ENCODE measurements at regions not wholly inside any gene's neighbourhood (a gene's known extent, or its start where the extent isn't known, plus 50 kb on each side); places are given as distances from the start of the nearest gene placed in this dataset.

DNA sequence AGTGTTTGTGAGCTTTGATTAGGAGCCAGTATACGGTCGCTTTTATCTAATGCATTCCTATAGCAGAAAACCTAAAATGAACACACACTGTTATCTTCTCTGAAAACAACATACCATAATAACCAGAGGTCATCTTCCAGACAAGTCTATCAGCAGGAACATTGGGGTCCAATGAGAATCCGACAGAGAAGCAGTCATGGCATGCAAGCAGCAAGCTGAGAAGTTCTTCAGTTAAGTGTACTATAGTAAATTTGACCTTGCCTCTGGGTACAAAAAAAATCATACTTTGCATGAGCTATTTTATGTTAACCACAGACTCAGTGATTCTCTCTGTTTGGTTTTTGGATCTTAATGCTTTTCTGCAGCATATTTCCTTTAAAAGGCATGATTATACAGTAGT, 1505.1 kb downstream of the PCDH9 start:
- Mint-ChIP-seq H3K27ac (no peak overlapping the region), H3K27me3 (ENCODE audit: insufficient read depth, low read depth, poor library complexity) (no peaks in the 10 kb centered on the region), H3K36me3 (ENCODE audit: low read depth) (no peaks in the 10 kb centered on the region), H3K4me3 (no peak overlapping the region), H3K4me1 (no peaks in the 10 kb centered on the region), H3K9me3 (no peaks in the 10 kb centered on the region)
- no peak overlapping the region for H3K4me3 ChIP-seq
- H3K36me3 ChIP-seq (ENCODE audit: insufficient read depth): no peaks in the 10 kb centered on the region
- TF ChIP-seq CTCF (conservative IDR thresholded peaks at IDR 0.05; ENCODE audit: low read depth in 2 of 2) (no peak), REST (IDR thresholded peaks at IDR 0.05; ENCODE audit: unreplicated experiment) (no peak), STAT1 (IDR thresholded peaks at IDR 0.05; ENCODE audit: unreplicated experiment) (no peak), POLR2AphosphoS5 (IDR thresholded peaks at IDR 0.05; ENCODE audit: low read depth) (no peak), JUNB (IDR thresholded peaks at IDR 0.05; ENCODE audit: unreplicated experiment) (no peak), ZNF114 (CRISPR knock-in tag; IDR thresholded peaks at IDR 0.05) (no peak), CREB1 (CRISPR knock-in tag; IDR thresholded peaks at IDR 0.05; ENCODE audit: low read depth) (no peak), ZNF331 (CRISPR knock-in tag; IDR thresholded peaks at IDR 0.05; ENCODE audit: low read depth) (no peak), ZNF462 (CRISPR knock-in tag; IDR thresholded peaks at IDR 0.05) (no peak), NANOG (IDR thresholded peaks at IDR 0.05; ENCODE audit: borderline replicate concordance) (no peak), EZH2phosphoT487 (IDR thresholded peaks at IDR 0.05; ENCODE audit: unreplicated experiment) (no peak), EZH2 (IDR thresholded peaks at IDR 0.05; ENCODE audit: low read depth, unreplicated experiment) (no peak)
- TF ChIP-seq, protein P1, sequence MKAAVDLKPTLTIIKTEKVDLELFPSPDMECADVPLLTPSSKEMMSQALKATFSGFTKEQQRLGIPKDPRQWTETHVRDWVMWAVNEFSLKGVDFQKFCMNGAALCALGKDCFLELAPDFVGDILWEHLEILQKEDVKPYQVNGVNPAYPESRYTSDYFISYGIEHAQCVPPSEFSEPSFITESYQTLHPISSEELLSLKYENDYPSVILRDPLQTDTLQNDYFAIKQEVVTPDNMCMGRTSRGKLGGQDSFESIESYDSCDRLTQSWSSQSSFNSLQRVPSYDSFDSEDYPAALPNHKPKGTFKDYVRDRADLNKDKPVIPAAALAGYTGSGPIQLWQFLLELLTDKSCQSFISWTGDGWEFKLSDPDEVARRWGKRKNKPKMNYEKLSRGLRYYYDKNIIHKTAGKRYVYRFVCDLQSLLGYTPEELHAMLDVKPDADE (IDR thresholded peaks at IDR 0.05): no peak
- H4K20me1 ChIP-seq (replicated peaks; ENCODE audit: insufficient read depth): no peaks in the 10 kb centered on the region
- no peaks in the 10 kb centered on the region for H3K27me3 ChIP-seq (ENCODE audit: insufficient read depth)
- H3K9me2 ChIP-seq (ENCODE audit: insufficient read depth): no peaks in the 10 kb centered on the region
- H3K79me2 ChIP-seq (replicated peaks; ENCODE audit: insufficient read depth): no peaks in the 10 kb centered on the region
- no peak overlapping the region for H3K27ac ChIP-seq (ENCODE audit: low read depth)
- no peaks in the 10 kb centered on the region for H3F3A ChIP-seq (replicated peaks; ENCODE audit: low read depth)
- no peak overlapping the region for H3K4me2 ChIP-seq
- ATAC-seq: no peak
- no peak overlapping the region for H2AFZ ChIP-seq
- DNase-seq (ENCODE audit: low spot score): no peak
- no peaks in the 10 kb centered on the region for H3K4me1 ChIP-seq (ENCODE audit: insufficient read depth)

Data from GM23338 (cell line).